ENCODE measurements at regions not wholly inside any gene's neighbourhood (a gene's known extent, or its start where the extent isn't known, plus 50 kb on each side); places are given as distances from the start of the nearest gene placed in this dataset.

DNA sequence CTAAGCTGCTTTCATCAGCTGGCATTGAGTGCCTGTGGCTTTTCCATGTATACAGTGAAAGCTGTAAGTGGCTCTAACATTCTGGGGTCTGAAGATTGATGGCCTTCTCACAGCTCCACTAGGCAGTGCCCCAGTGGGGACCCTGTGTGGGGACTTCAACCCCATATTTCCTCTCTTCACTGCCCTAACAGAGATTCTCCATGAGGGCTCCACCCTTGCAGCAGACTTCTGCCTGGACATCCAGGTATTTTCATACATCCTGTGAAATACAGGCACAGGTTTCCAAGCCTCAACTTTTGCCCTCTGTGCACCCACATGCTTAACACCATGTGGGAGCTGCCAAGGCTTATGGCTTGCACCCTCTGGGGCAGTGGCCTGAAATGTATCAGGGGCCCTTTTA, 188.2 kb upstream of the SYT4 start:
- no peak for TF ChIP-seq EZH2phosphoT487 (IDR thresholded peaks at IDR 0.05; ENCODE audit: insufficient read depth, low read depth)
- no peak for TF ChIP-seq EZH2 (IDR thresholded peaks at IDR 0.05; ENCODE audit: insufficient read depth, poor library complexity, severe bottlenecking)
